Pancreas (tissue), 10 donors: ENCODE measurements at regions not wholly inside any gene's neighbourhood (a gene's known extent, or its start where the extent isn't known, plus 50 kb on each side); places are given as distances from the start of the nearest gene placed in this dataset.

Source experiments
- ATAC-seq, 4 donors: fragments of 200-7000 bp; cut with Tn5 transposase; one replicate each; pipeline versions ENCODE4 v1.8.0 to v1.9.1; 2020; ENCODE audit warnings: mild to moderate bottlenecking in 4 of 4, moderate library complexity in 4 of 4
- DNase-seq, 6 donors: peaks; one replicate each; pipeline ENCODE4 v3.0.0-alpha.2; 2020
- FAIRE-seq: peaks from 2 replicates; lab custom pipeline; 2012; peaks lifted over from hg19 to GRCh38; lab: Jason Lieb, UNC
- H3K27ac ChIP-seq, 4 donors: fragments of 200-600 bp; sonication (generic); 1 replicate in 3 of 4; 2 replicates in 1 of 4; pipeline versions ENCODE4 v1.5.0 to v1.8.0; 2020
- H3K27me3 ChIP-seq, 4 donors: fragments of 200-600 bp; one replicate each; pipeline ENCODE4 v1.8.0; 2021
- H3K36me3 ChIP-seq, 3 donors: fragments of 200-600 bp; sonication (generic) in 1 of 3; one replicate each; pipeline versions ENCODE4 v1.5.0 to v1.8.0; 2020 to 2021
- H3K4me1 ChIP-seq, 3 donors: fragments of 200-600 bp; one replicate each; pipeline ENCODE4 v1.8.0; 2021
- H3K4me3 ChIP-seq, 4 donors: fragments of 200-600 bp; sonication (generic) in 2 of 4; one replicate each; pipeline versions ENCODE4 v1.5.0 to v1.8.0; 2020 to 2021
- H3K9me3 ChIP-seq, 4 donors: fragments of 200-600 bp; one replicate each; pipeline ENCODE4 v1.8.0; 2021
- WGBS, 2 donors: extraction: QIAGEN DNeasy Blood & Tissue Kit; methylation state at CpG; one replicate each; pipeline ENCODE4 v1.1.7; 2013; 5-methylcytosine and 5-hydroxymethylcytosine counted together
- intact Hi-C, 3 donors: fragments of 100-400 bp; cut with DNase I; formaldehyde crosslinking; loops; one replicate each; pipeline versions ENCODE4 v1.11.1 to v1.14.2; 2022
- TF ChIP-seq, protein P1 (sequence below), 4 donors: fragments of 200-600 bp; sonication (generic) in 3 of 4; IDR thresholded peaks; one replicate each; pipeline versions ENCODE4 v1.5.0 to v1.8.0; 2021; ENCODE audit warnings: antibody characterized with exemption in 4 of 4
- donor health status: healthy with polysubstance abuse.
- donor health status: DM: no; HTN: no; CAD: no; lungs with moderate emphysema.
- donor health status: DM: no; HTN: no; CAD: no.
- donor health status: control.
- donor health status: control.
- donor health status: Bipolar disorder and iron deficiency.
- donor health status: DM: yes; HTN: yes; CAD: no.
- donor health status: DM: no; HTN: no; CAD: no.
- donor health status: DM: no; HTN: no; CAD: no.
- donor health status: DM: yes; HTN: yes; CAD: no.

DNA sequence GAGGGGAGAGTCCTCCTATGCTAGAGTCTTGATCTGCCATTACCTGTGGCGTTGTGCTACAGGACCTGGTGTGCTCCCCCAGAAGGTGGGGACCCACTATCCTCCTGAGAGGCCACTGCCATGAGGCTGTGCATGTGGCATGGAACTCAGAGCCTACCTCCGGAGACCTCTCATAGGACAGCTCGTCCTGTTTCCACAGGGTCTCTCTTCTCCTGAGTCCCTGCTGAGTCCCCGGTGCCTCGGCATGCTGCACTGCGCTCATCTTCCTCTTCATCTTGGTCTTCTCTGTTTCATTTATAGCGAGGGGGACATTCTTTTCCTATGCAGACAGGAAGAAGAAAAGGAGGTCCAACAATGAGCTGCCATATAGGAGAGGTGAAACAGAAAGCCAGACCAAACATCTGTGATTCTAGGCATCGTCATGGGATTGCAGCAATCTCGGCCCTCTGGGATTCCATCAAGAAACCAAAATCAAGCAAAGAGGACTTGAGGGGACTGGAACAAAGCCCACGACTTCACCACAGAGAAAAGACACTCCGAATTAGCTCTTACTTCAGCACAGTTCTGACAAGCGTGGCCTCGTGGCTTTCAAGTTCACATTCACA lies 83.7 kb downstream of the KCNF1 start:
- H3K4me1 ChIP-seq, result no peaks in the 10 kb centered on the region
- WGBS, 2 donors, result 85 to 89% methylated on average over 13 of the region's 13 CpGs
- no peak for DNase-seq
- H3K27me3 ChIP-seq, result no peaks in the 10 kb centered on the region
- no peak for ATAC-seq
- H3K9me3 ChIP-seq, result no peaks in the 10 kb centered on the region
- intact Hi-C loops, result no loop called here
- TF ChIP-seq, protein P1, sequence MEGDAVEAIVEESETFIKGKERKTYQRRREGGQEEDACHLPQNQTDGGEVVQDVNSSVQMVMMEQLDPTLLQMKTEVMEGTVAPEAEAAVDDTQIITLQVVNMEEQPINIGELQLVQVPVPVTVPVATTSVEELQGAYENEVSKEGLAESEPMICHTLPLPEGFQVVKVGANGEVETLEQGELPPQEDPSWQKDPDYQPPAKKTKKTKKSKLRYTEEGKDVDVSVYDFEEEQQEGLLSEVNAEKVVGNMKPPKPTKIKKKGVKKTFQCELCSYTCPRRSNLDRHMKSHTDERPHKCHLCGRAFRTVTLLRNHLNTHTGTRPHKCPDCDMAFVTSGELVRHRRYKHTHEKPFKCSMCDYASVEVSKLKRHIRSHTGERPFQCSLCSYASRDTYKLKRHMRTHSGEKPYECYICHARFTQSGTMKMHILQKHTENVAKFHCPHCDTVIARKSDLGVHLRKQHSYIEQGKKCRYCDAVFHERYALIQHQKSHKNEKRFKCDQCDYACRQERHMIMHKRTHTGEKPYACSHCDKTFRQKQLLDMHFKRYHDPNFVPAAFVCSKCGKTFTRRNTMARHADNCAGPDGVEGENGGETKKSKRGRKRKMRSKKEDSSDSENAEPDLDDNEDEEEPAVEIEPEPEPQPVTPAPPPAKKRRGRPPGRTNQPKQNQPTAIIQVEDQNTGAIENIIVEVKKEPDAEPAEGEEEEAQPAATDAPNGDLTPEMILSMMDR (IDR thresholded peaks at IDR 0.05), result no peak
- FAIRE-seq, result no peak
- H3K36me3 ChIP-seq, result no peaks in the 10 kb centered on the region
- H3K4me3 ChIP-seq, result no peak overlapping the region
- H3K27ac ChIP-seq, result no peak overlapping the region

- intact Hi-C loops, result no loop called here
- H3K27ac ChIP-seq, result no peak overlapping the region
- H3K36me3 ChIP-seq, result no peaks in the 10 kb centered on the region
- H3K27me3 ChIP-seq, result no peaks in the 10 kb centered on the region
- FAIRE-seq (no peak), ATAC-seq (no peak), DNase-seq (no peak)
- H3K4me1 ChIP-seq, result peaks cover 0 to 4% (median 0%) of the 10 kb centered on the region in 3 donors
- 83 to 85% methylated on average over 3 of the region's 3 CpGs for WGBS, 2 donors
- TF ChIP-seq, protein P1 (IDR thresholded peaks at IDR 0.05), result no peak
- no peak overlapping the region for H3K4me3 ChIP-seq
- H3K9me3 ChIP-seq, result no peaks in the 10 kb centered on the region
Observed at GRCh38 chr2:11004199-11004598, 92.5 kb downstream of the KCNF1 start.

DNA sequence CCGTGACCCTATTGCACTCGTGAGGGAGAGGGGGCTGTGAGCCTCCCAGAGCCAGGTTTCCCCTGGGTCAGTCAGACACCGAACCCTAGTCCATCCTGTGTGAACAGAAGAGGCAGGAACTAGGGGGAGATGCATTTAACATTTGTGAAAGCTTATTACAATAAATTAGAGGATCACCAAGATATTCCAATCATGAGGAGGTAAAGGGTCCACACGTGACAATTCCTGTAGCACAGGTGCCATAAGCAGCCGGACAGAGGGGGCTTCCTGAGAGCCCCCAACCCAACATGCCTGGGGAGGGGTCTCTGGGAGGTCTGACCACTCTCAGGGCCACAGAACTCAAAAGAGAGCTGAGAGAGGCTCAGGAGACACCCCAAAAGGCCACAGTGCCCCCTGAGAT lies 93.3 kb downstream of the KCNF1 start:
- H3K4me1 ChIP-seq, result peaks cover 0 to 4% (median 0%) of the 10 kb centered on the region in 3 donors
- TF ChIP-seq, protein P1 (IDR thresholded peaks at IDR 0.05), result no peak
- DNase-seq (no peak), ATAC-seq (no peak), FAIRE-seq (no peak)
- intact Hi-C loops, result no loop called here
- H3K27ac ChIP-seq, result no peak overlapping the region
- H3K27me3 ChIP-seq, result no peaks in the 10 kb centered on the region
- H3K9me3 ChIP-seq, result no peaks in the 10 kb centered on the region
- no peak overlapping the region for H3K4me3 ChIP-seq
- 92 to 93% methylated on average over 5 of the region's 5 CpGs for WGBS, 2 donors
- H3K36me3 ChIP-seq, result no peaks in the 10 kb centered on the region

DNA sequence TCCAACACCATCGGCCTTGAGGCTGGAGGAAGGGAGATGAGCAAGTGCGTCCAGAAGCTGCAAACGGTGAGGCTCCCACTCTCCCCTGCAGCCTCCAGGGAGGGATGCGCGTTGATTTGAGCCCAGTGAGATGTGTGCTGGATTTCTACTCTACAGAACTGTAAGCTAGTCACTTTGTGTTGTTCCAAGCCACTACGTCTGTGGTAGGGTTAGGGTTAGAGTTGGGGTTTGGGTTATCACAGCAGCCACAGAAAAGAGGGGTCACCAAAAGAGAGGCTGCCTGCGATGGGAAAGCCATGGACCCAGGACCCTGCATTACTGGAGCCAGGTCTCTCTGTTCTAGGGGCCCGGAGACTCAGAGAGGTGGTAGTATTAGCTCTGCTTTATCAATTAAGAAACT lies 94.5 kb downstream of the KCNF1 start:
- no peak overlapping the region for H3K27ac ChIP-seq
- no peaks in the 10 kb centered on the region for H3K36me3 ChIP-seq
- intact Hi-C loops, result no loop called here
- TF ChIP-seq, protein P1 (IDR thresholded peaks at IDR 0.05), result no peak
- 92 to 94% methylated on average over 8 of the region's 8 CpGs for WGBS, 2 donors
- H3K4me1 ChIP-seq, result peaks cover 0 to 4% (median 0%) of the 10 kb centered on the region in 3 donors
- FAIRE-seq (no peak), DNase-seq (no peak), ATAC-seq (no peak)
- H3K9me3 ChIP-seq, result no peaks in the 10 kb centered on the region
- H3K4me3 ChIP-seq, result no peak overlapping the region
- no peaks in the 10 kb centered on the region for H3K27me3 ChIP-seq
